ENCODE measurements at regions not wholly inside any gene's neighbourhood (a gene's known extent, or its start where the extent isn't known, plus 50 kb on each side); places are given as distances from the start of the nearest gene placed in this dataset.

DNA sequence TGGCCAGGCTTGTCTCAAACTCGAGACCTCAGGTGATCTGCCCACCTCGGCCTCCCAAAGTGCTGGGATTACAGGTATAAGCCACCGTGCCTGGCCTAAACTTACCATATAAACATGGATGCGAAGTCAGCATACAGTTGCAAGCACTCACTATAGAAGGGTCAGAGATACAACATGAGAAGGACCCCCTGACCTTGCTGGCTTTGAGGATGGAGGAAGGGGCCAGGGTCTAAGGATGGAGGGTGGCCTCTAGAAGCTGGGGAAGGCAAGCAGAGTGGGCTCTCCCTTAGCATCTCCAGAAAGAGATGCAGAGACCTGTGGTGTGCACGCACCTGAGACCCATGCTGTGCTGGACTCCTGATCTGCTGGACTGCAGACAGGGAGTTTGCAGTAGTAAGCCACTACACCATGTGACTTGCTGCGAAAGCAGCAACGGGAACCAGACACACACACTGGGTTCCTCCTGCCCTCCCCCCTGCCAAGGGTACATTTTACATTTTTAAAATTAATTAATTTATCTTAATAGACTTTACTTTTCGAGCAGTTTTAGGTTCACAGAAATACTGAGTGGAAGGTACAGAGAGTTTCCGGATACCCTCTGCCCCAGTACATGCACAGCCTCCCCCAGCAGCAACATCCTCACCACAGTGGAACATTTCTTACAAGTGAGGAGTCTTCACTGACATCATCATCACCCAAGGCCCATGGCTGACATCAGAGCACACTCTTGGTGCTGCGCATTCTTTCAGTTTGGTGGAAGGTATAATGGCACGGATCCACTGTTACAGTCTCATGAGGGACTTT lies 170.1 kb upstream of the B3GAT1 start:
- Histone ChIP-seq H3K36me3 (ENCODE audit: control insufficient read depth in 2 of 2, insufficient read depth in 1 of 2, low read length in 2 of 2) (no peaks in the 10 kb centered on the region), H3K4me1 (ENCODE audit: control insufficient read depth, insufficient read depth, low read length) (no peaks in the 10 kb centered on the region), H3K4me3 (ENCODE audit: low read depth, low read length) (no peak overlapping the region), H3K27ac (ENCODE audit: extremely low read depth, low read depth, low read length) (no peak overlapping the region), H3K9me3 (ENCODE audit: control insufficient read depth, insufficient read depth, low read depth, low read length) (no peaks in the 10 kb centered on the region)
- ChIA-PET POLR2A (no interaction called here), CTCF (no interaction called here)
- TF ChIP-seq ZNF121 (tag by site-specific recombination; IDR thresholded peaks at IDR 0.05) = no peak

DNA sequence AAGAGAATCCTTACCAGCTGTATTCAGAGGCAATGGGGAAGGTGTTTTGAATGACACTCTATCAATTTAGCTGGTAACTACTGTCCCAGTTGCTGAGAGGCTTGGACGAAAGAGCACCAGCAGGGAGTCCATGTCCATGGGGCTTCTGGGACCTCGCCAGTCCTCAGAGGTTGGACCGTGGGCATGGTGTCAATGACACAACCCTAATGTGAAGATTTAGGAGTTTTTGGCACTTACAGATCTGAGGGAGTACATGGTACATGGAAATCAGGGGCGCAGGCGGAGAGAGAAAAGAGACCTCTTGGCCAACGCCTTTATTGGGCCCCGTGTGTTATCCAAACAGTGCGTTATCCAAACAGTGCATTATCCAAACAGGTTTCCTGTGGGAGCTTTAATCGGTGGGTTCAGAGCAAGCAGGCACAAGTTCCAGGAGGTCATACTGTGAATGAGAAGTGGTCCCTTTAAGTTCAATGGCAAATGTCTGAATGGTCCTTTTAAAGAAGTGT lies 169.1 kb upstream of the B3GAT1 start:
- H3K36me3 ChIP-seq (ENCODE audit: control insufficient read depth in 2 of 2, insufficient read depth in 1 of 2, low read length in 2 of 2) = no peaks in the 10 kb centered on the region
- H3K4me1 ChIP-seq (ENCODE audit: control insufficient read depth, insufficient read depth, low read length) = no peaks in the 10 kb centered on the region
- no peak for TF ChIP-seq YY1 (tag by site-specific recombination; IDR thresholded peaks at IDR 0.05)
- no peak for TF ChIP-seq KLF9 (tag by site-specific recombination; IDR thresholded peaks at IDR 0.05; ENCODE audit: low read depth)
- TF ChIP-seq, protein P1, sequence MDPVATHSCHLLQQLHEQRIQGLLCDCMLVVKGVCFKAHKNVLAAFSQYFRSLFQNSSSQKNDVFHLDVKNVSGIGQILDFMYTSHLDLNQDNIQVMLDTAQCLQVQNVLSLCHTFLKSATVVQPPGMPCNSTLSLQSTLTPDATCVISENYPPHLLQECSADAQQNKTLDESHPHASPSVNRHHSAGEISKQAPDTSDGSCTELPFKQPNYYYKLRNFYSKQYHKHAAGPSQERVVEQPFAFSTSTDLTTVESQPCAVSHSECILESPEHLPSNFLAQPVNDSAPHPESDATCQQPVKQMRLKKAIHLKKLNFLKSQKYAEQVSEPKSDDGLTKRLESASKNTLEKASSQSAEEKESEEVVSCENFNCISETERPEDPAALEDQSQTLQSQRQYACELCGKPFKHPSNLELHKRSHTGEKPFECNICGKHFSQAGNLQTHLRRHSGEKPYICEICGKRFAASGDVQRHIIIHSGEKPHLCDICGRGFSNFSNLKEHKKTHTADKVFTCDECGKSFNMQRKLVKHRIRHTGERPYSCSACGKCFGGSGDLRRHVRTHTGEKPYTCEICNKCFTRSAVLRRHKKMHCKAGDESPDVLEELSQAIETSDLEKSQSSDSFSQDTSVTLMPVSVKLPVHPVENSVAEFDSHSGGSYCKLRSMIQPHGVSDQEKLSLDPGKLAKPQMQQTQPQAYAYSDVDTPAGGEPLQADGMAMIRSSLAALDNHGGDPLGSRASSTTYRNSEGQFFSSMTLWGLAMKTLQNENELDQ (tag by site-specific recombination; IDR thresholded peaks at IDR 0.05; ENCODE audit: low read depth) = no peak
- TF ChIP-seq ZNF610 (tag by site-specific recombination; IDR thresholded peaks at IDR 0.05; ENCODE audit: borderline replicate concordance) = no peak
- no peak for TF ChIP-seq ZNF248 (tag by site-specific recombination; IDR thresholded peaks at IDR 0.05)
- TF ChIP-seq TRIM28 (IDR thresholded peaks at IDR 0.05; ENCODE audit: borderline replicate concordance, low read length) = no peak
- no peak for TF ChIP-seq ZNF623 (tag by site-specific recombination; IDR thresholded peaks at IDR 0.05)
- TF ChIP-seq HIC1 (tag by site-specific recombination; IDR thresholded peaks at IDR 0.05) = no peak
- no peak for TF ChIP-seq ZNF37A (tag by site-specific recombination; IDR thresholded peaks at IDR 0.05)
- no peak for TF ChIP-seq KLF10 (tag by site-specific recombination; IDR thresholded peaks at IDR 0.05)
- no peak for TF ChIP-seq KLF1 (tag by site-specific recombination; IDR thresholded peaks at IDR 0.05)
- TF ChIP-seq, protein P2, sequence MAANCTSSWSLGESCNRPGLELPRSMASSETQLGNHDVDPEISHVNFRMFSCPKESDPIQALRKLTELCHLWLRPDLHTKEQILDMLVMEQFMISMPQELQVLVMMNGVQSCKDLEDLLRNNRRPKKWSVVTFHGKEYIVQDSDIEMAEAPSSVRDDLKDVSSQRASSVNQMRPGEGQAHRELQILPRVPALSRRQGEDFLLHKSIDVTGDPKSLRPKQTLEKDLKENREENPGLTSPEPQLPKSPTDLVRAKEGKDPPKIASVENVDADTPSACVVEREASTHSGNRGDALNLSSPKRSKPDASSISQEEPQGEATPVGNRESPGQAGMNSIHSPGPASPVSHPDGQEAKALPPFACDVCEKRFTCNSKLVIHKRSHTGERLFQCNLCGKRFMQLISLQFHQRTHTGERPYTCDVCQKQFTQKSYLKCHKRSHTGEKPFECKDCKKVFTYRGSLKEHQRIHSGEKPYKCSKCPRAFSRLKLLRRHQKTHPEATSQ (tag by site-specific recombination; IDR thresholded peaks at IDR 0.05) = no peak
- TF ChIP-seq, protein P3, sequence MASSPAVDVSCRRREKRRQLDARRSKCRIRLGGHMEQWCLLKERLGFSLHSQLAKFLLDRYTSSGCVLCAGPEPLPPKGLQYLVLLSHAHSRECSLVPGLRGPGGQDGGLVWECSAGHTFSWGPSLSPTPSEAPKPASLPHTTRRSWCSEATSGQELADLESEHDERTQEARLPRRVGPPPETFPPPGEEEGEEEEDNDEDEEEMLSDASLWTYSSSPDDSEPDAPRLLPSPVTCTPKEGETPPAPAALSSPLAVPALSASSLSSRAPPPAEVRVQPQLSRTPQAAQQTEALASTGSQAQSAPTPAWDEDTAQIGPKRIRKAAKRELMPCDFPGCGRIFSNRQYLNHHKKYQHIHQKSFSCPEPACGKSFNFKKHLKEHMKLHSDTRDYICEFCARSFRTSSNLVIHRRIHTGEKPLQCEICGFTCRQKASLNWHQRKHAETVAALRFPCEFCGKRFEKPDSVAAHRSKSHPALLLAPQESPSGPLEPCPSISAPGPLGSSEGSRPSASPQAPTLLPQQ (tag by site-specific recombination; IDR thresholded peaks at IDR 0.05) = no peak
- TF ChIP-seq ZFP3 (tag by site-specific recombination; IDR thresholded peaks at IDR 0.05; ENCODE audit: low read depth) = no peak
- no peak for TF ChIP-seq ZNF549 (tag by site-specific recombination; IDR thresholded peaks at IDR 0.05)
- TF ChIP-seq ZNF626 (tag by site-specific recombination; IDR thresholded peaks at IDR 0.05) = no peak
- H3K4me3 ChIP-seq (ENCODE audit: low read depth, low read length) = no peak overlapping the region
- no peaks in the 10 kb centered on the region for H3K9me3 ChIP-seq (ENCODE audit: control insufficient read depth, insufficient read depth, low read depth, low read length)
- POLR2A ChIA-PET = no interaction called here
- CTCF ChIA-PET = interaction anchor here (0.7 kb wide), 1 partner anchor 25 kb away, joined by 3 read pairs; no protein-coding TSS in a partner anchor
- no peak overlapping the region for H3K27ac ChIP-seq (ENCODE audit: extremely low read depth, low read depth, low read length)

Data from HEK293 (cell line).